HG02678 (cell line): ENCODE measurements at regions not wholly inside any gene's neighbourhood (a gene's known extent, or its start where the extent isn't known, plus 50 kb on each side); places are given as distances from the start of the nearest gene placed in this dataset.
A peak's percentile ranks its signal among the peaks of the same experiment; 100 is the strongest.

Source experiments
- ATAC-seq: cut with Tn5 transposase; IDR thresholded peaks from one replicate; pipeline ENCODE4 v1.9.1; 2021; ENCODE audit warnings: mild to moderate bottlenecking, moderate library complexity; ENCODE audit not compliant: unreplicated experiment

- ATAC-seq, result no peak
Measured at GRCh38 chr19:29263305-29264135, 50.6 kb upstream of the UQCRFS1 start.

GRCh38 chr19:29264897-29265296 lies 51.9 kb upstream of the UQCRFS1 start:
- no peak for ATAC-seq

DNA sequence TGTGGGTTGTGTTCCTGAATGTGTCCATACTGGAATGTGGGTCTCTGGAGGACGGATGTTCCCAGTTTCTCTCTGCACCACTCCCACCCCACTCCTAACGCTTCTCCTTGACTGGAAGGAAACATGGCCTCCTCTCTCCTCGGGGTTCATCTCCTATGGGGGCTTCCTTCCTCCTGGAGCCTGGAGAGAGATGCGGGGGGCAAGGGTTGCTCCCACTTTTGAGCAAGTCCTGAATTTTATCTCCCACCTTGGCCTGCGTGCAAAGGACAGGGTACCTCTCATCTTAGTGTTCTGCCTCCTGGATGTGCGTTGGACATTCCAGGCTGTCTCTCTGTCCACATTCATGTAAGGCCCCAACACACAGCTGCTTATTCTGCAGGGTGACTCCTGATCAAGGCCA lies 52.5 kb upstream of the UQCRFS1 start:
- ATAC-seq, result no peak

GRCh38 chr19:29266001-29266400 lies 53.0 kb upstream of the UQCRFS1 start:
- ATAC-seq, result no peak

- no peak for ATAC-seq
Measured at GRCh38 chr19:29266603-29267002, 53.7 kb upstream of the UQCRFS1 start.

- ATAC-seq, result no peak
Measured at GRCh38 chr19:29267701-29268100, 54.8 kb upstream of the UQCRFS1 start.

- ATAC-seq, result no peak
Measured at GRCh38 chr19:29268103-29268502, 55.2 kb upstream of the UQCRFS1 start.

DNA sequence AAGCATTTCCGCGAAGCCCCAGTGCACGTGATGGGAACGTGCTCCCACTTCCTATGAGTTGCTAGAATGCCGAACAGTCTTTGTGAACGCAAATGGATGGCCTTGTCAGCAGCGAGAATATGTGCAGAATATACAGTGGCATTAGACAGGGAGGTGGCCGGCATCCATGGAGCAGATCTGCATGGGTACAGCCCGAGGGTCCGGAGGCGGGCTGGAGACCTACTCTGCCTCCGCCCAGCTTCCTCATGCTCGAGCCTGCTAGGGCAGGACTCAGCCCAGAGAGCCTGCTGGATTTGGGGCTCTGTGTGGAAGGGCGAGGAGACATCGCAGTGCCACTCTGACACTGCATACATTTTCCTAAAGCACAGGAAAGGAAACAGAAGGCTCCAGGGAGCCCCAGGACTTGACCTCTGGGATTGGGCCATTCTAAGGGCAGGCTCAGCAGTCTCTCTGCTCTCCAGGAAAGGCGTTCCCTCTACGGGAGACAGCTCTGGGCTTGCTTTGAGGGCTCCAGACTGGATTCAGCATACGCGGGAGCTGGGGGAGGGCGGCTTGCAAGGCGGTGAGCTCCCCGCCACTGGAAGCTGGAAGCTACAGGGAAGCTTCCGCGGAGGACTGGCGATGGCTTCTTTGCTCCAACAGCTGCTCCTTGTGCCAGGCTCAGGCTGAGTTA lies 55.9 kb upstream of the UQCRFS1 start:
- ATAC-seq, result no peak

GRCh38 chr19:29269641-29270040 lies 56.7 kb upstream of the UQCRFS1 start:
- ATAC-seq, result no peak

GRCh38 chr19:29271341-29271740 lies 58.4 kb upstream of the UQCRFS1 start:
- no peak for ATAC-seq

DNA sequence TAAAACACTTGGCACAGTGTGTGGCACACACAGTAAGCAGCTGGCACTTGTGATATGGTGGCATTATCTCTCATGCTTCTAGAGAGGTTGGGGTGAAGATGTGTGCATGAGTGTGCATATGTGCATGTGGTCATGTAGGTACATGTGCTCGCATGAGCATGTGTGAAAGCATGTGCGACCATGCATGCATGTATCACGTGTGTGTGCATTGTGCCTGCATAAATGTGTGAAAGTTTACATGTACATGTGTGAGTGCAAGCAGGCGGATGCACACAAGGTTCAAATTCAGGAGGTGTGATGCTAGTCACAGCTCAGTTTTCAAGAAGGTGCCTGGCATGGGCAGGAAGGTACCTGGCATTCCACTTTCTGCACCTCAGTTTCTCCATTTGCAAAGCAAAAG lies 59.0 kb upstream of the UQCRFS1 start:
- ATAC-seq, result no peak

- no peak for ATAC-seq
Measured at GRCh38 chr19:29273000-29273640, 60.2 kb upstream of the UQCRFS1 start.

DNA sequence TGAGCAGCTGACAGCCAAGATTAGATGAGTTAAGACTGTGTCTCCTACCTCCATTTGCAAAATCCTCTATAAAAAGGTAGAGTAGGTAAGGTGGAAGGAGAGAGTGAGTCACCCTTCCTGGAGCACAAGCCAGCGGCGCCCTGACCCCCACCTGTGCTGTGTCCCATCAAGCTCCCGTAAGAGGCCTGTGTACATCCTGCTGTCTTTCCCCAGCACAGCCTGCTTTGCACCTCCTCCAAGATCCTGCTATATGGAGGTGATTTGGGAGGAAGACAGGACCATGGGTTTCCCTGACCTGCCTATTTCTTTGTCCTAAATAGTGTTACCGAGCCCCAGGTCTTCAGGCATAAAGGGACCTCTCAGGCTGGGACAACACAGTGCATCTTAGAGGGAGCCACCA lies 62.3 kb upstream of the UQCRFS1 start:
- ATAC-seq, result no peak

GRCh38 chr19:29277102-29277501 lies 64.2 kb upstream of the UQCRFS1 start:
- ATAC-seq, result peak; percentile 98

- no peak for ATAC-seq
Measured at GRCh38 chr19:29278716-29279115, 65.8 kb upstream of the UQCRFS1 start.

GRCh38 chr19:29283366-29283765 lies 70.4 kb upstream of the UQCRFS1 start:
- no peak for ATAC-seq

DNA sequence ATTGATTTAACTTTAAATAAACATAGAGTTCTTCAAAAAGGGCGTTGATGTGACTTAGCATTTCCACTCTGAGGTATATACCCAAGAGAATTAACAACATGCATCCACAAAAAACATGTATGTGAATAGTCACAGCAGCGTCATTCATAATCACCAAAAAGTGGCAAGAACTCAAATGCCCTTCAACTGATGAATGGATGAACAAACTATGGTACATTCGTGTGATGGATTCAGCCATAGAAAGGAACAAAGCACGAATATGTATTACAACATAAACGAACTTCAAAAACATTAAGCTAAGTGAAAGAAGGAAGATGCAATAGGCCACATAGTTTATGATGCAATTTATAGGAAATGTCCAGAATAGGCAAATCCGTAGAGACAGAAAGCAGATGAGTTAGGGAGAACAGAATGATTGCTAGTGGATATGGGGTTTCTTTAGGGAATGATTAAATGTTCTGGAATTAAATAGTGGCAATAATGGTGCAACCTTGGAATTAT lies 72.3 kb upstream of the UQCRFS1 start:
- ATAC-seq, result no peak

GRCh38 chr19:29285878-29286277 lies 72.9 kb upstream of the UQCRFS1 start:
- no peak for ATAC-seq

DNA sequence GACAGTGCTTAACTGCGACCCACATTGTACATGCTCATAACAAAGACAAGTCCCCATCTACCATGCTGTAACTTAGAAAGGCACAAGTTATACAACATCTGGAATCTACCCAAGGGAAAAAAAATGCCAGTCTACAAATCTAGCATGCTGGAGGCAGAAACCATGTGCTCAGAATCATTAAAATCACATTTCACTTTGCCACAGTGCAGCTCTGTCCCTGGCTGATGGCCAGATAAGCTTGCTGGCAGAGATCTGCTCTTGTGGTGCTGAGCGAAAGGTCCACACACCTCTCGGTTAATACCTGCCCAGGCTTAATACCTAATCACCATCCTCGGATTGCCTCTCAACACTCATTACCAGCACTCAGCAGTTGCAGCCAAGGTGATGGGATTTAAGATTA lies 74.1 kb upstream of the UQCRFS1 start:
- ATAC-seq, result no peak

DNA sequence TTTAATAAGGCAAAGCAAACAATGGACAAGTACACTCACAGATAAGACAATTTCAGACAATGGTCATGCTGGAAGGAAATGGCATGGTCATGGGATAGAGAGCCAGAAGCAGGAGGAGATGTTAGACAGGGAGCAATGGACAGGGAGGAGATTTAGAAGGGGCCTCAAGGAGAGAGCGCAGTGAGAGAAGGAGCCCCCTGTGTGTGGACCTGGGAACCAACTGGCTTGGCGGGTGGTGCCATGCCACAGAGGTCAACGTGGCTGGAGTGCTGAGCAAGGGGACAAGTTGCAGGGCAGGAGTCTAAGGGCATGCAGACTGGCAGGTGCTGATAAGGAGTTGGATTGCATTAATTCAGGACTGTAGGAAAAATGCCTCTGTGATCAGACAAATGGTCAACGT lies 75.3 kb upstream of the UQCRFS1 start:
- no peak for ATAC-seq

DNA sequence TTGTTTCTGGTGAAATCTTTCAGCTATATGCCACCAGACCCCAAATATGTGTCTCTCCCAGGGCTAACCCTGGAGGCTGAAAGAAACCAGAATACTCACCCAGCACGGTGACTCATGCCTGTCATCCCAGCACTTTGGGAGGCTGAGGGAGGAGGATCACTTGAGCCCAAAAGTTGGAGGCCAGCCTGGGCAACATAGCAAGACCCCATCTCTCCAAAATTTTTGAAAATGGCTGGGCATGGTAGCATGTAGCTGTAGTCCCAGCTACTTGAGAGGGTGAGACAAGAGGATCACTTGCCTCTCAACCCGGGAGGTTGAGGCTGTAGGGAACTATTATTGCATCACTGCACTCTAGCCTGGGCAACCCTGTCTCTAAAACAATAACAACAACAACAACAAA lies 76.1 kb upstream of the UQCRFS1 start:
- ATAC-seq, result no peak

GRCh38 chr19:29290853-29291252 lies 77.9 kb upstream of the UQCRFS1 start:
- ATAC-seq, result no peak
